H1 (cell line): ENCODE measurements at regions not wholly inside any gene's neighbourhood (a gene's known extent, or its start where the extent isn't known, plus 50 kb on each side); places are given as distances from the start of the nearest gene placed in this dataset.

ENCODE experiments used
- TF ChIP-seq, protein P1 (sequence below): fragments of 300-600 bp; sonication (generic); IDR thresholded peaks from 2 replicates; pipeline ENCODE4 v1.7.1; 2012; ENCODE audit warnings: low read length, moderate library complexity, mild to moderate bottlenecking, inconsistent platforms; ENCODE audit not compliant: insufficient replicate concordance

DNA sequence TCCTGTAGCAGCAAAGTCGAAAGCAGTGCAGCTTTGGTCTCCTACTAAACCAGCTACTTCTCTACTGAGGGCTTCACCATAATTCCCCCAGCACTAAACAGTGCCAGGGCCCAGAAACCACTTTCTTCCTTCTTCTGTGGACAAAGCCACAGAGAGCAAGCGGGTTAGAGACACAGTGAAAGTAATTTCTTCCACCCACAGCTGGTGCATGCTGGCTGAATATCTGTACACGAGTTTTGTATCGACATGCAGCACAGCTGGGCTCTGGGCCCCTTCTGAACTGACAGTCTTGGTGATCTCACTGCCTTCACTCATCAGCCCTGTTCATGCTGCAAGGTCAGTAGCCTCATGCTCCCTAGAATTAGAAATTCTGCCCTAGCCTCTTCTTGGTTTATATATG is 74.0 kb upstream of the SULT1C3 start (continued):
- TF ChIP-seq, protein P1, sequence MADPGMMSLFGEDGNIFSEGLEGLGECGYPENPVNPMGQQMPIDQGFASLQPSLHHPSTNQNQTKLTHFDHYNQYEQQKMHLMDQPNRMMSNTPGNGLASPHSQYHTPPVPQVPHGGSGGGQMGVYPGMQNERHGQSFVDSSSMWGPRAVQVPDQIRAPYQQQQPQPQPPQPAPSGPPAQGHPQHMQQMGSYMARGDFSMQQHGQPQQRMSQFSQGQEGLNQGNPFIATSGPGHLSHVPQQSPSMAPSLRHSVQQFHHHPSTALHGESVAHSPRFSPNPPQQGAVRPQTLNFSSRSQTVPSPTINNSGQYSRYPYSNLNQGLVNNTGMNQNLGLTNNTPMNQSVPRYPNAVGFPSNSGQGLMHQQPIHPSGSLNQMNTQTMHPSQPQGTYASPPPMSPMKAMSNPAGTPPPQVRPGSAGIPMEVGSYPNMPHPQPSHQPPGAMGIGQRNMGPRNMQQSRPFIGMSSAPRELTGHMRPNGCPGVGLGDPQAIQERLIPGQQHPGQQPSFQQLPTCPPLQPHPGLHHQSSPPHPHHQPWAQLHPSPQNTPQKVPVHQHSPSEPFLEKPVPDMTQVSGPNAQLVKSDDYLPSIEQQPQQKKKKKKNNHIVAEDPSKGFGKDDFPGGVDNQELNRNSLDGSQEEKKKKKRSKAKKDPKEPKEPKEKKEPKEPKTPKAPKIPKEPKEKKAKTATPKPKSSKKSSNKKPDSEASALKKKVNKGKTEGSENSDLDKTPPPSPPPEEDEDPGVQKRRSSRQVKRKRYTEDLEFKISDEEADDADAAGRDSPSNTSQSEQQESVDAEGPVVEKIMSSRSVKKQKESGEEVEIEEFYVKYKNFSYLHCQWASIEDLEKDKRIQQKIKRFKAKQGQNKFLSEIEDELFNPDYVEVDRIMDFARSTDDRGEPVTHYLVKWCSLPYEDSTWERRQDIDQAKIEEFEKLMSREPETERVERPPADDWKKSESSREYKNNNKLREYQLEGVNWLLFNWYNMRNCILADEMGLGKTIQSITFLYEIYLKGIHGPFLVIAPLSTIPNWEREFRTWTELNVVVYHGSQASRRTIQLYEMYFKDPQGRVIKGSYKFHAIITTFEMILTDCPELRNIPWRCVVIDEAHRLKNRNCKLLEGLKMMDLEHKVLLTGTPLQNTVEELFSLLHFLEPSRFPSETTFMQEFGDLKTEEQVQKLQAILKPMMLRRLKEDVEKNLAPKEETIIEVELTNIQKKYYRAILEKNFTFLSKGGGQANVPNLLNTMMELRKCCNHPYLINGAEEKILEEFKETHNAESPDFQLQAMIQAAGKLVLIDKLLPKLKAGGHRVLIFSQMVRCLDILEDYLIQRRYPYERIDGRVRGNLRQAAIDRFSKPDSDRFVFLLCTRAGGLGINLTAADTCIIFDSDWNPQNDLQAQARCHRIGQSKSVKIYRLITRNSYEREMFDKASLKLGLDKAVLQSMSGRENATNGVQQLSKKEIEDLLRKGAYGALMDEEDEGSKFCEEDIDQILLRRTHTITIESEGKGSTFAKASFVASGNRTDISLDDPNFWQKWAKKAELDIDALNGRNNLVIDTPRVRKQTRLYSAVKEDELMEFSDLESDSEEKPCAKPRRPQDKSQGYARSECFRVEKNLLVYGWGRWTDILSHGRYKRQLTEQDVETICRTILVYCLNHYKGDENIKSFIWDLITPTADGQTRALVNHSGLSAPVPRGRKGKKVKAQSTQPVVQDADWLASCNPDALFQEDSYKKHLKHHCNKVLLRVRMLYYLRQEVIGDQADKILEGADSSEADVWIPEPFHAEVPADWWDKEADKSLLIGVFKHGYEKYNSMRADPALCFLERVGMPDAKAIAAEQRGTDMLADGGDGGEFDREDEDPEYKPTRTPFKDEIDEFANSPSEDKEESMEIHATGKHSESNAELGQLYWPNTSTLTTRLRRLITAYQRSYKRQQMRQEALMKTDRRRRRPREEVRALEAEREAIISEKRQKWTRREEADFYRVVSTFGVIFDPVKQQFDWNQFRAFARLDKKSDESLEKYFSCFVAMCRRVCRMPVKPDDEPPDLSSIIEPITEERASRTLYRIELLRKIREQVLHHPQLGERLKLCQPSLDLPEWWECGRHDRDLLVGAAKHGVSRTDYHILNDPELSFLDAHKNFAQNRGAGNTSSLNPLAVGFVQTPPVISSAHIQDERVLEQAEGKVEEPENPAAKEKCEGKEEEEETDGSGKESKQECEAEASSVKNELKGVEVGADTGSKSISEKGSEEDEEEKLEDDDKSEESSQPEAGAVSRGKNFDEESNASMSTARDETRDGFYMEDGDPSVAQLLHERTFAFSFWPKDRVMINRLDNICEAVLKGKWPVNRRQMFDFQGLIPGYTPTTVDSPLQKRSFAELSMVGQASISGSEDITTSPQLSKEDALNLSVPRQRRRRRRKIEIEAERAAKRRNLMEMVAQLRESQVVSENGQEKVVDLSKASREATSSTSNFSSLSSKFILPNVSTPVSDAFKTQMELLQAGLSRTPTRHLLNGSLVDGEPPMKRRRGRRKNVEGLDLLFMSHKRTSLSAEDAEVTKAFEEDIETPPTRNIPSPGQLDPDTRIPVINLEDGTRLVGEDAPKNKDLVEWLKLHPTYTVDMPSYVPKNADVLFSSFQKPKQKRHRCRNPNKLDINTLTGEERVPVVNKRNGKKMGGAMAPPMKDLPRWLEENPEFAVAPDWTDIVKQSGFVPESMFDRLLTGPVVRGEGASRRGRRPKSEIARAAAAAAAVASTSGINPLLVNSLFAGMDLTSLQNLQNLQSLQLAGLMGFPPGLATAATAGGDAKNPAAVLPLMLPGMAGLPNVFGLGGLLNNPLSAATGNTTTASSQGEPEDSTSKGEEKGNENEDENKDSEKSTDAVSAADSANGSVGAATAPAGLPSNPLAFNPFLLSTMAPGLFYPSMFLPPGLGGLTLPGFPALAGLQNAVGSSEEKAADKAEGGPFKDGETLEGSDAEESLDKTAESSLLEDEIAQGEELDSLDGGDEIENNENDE = no peak
- TF ChIP-seq, all 59 proteins: peak for 0
